Adrenal gland (tissue), 9 donors: ENCODE measurements at regions not wholly inside any gene's neighbourhood (a gene's known extent, or its start where the extent isn't known, plus 50 kb on each side); places are given as distances from the start of the nearest gene placed in this dataset.

Experiments used
- DNase-seq, 7 donors: peaks; one replicate each; pipeline ENCODE4 v3.0.0-alpha.2; 2019 to 2020
- H3K27ac ChIP-seq, 5 donors: fragments of 200-600 bp; sonication (generic) in 4 of 5; 1 replicate in 3 of 5; 2 replicates in 2 of 5; pipeline versions ENCODE4 v1.5.1 to v1.8.0; 2016 to 2020; ENCODE audit warnings: mild to moderate bottlenecking in 1 of 5
- H3K27me3 ChIP-seq: fragments of 200-600 bp; 2 replicates; pipeline ENCODE4 v1.8.0; 2021
- H3K36me3 ChIP-seq, 2 donors: fragments of 200-600 bp; replicated peaks in 1 of 2; 1 replicate in 1 of 2; 2 replicates in 1 of 2; pipeline versions ENCODE4 v1.5.1 to v1.8.0; 2018 to 2022
- H3K4me1 ChIP-seq, 2 donors: fragments of 200-600 bp; replicated peaks in 1 of 2; 1 replicate in 1 of 2; 2 replicates in 1 of 2; pipeline versions ENCODE4 v1.5.1 to v1.8.0; 2018 to 2021
- H3K4me3 ChIP-seq, 4 donors: fragments of 200-600 bp; sonication (generic) in 3 of 4; one replicate each; pipeline ENCODE4 v1.5.1; 2016 to 2018
- H3K9me3 ChIP-seq, 3 donors: fragments of 200-600 bp; sonication (generic) in 1 of 3; replicated peaks in 1 of 3; 1 replicate in 2 of 3; 2 replicates in 1 of 3; pipeline versions ENCODE4 v1.5.1 to v1.8.0; 2016 to 2021
- CTCF ChIP-seq, 6 experiments: fragments of 450-650 bp in 4 of 6; fragments of 200-600 bp in 2 of 6; sonication (generic) in 1 of 6; IDR thresholded peaks; 1 replicate in 5 of 6; 2 replicates in 1 of 6; pipeline versions ENCODE4 v1.5.1 to v1.8.0; 2016 to 2021; ENCODE audit warnings: antibody characterized with exemption in 6 of 6, mild to moderate bottlenecking in 2 of 6, moderate library complexity in 1 of 6
- POLR2A ChIP-seq, 2 donors: fragments of 450-650 bp; IDR thresholded peaks; one replicate each; pipeline ENCODE4 v1.6.1; 2017; ENCODE audit warnings: antibody characterized with exemption in 2 of 2, mild to moderate bottlenecking in 2 of 2, moderate library complexity in 1 of 2
- WGBS, 4 donors: extraction: QIAGEN DNeasy Blood & Tissue Kit in 2 of 4; methylation state at CpG; one replicate each; pipeline versions ENCODE4 v1.1.5 to v1.1.7; 2013 to 2017; 5-methylcytosine and 5-hydroxymethylcytosine counted together
- intact Hi-C, 2 donors: fragments of 100-400 bp; cut with DNase I; formaldehyde crosslinking; loops; one replicate each; pipeline versions ENCODE4 v1.14.1 to v1.15.0; 2022 to 2023
- donor health status: healthy with polysubstance abuse.
- donor health status: Bipolar disorder and iron deficiency.
- donor health status: DM: yes; HTN: yes; CAD: no.
- donor health status: DM: no; HTN: no; CAD: no.
- donor health status: DM: no; HTN: no; CAD: no.

DNA sequence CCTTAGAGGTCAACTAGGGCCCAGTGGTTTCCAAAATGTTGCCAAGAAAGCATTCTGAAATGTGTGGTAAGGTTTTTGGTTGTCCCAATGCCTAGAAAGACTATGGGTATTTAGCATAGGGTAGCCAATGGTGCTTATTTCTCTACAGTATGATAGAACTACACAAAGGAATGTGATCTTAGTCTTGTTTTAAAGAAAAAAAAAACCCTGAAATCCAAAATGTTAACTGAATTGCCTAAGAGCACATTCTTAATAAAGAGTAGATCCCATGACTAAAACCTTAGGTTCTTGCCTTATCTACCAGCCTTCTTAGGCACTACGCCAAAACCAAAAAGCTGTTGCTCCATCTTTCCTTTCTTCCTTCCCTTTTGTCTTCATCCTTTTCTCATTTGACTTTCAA is 428.2 kb downstream of the MRPL39 start:
- TF ChIP-seq CTCF (IDR thresholded peaks at IDR 0.05) = no peak
- TF ChIP-seq POLR2A (IDR thresholded peaks at IDR 0.05) = no peak
- intact Hi-C loops = no loop called here
- DNase-seq = no peak
- Histone ChIP-seq H3K27me3 (no peaks in the 10 kb centered on the region), H3K4me1 (no peaks in the 10 kb centered on the region), H3K36me3 (no peaks in the 10 kb centered on the region), H3K4me3 (no peak overlapping the region), H3K27ac (no peak overlapping the region), H3K9me3 (no peaks in the 10 kb centered on the region)
- 71 to 93% (median 84%) methylated on average over 1 of the region's 1 CpG for WGBS, 4 donors

GRCh38 chr21:25176637-25177412 is 430.5 kb downstream of the MRPL39 start:
- H3K4me3 ChIP-seq = no peak overlapping the region
- H3K27ac ChIP-seq = no peak overlapping the region
- no peaks in the 10 kb centered on the region for H3K27me3 ChIP-seq
- DNase-seq = no peak
- no peaks in the 10 kb centered on the region for H3K36me3 ChIP-seq
- intact Hi-C loops = no loop called here
- no peaks in the 10 kb centered on the region for H3K4me1 ChIP-seq
- TF ChIP-seq POLR2A (IDR thresholded peaks at IDR 0.05) (no peak), CTCF (IDR thresholded peaks at IDR 0.05) (no peak)
- no peaks in the 10 kb centered on the region for H3K9me3 ChIP-seq
- WGBS, 4 donors = 76 to 84% (median 80%) methylated on average over 5 of the region's 5 CpGs

- 75 to 87% (median 79%) methylated on average over 2 of the region's 2 CpGs for WGBS, 4 donors
- H3K27ac ChIP-seq = no peak overlapping the region
- intact Hi-C loops = no loop called here
Observed at GRCh38 chr21:25175938-25176337, 431.3 kb downstream of the MRPL39 start.

GRCh38 chr21:25171438-25171837 is 435.8 kb downstream of the MRPL39 start:
- intact Hi-C loops = no loop called here
- H3K27ac ChIP-seq = no peak overlapping the region
- no peak for DNase-seq
- H3K36me3 ChIP-seq = no peaks in the 10 kb centered on the region
- TF ChIP-seq POLR2A (IDR thresholded peaks at IDR 0.05) (no peak), CTCF (IDR thresholded peaks at IDR 0.05) (no peak)
- H3K4me3 ChIP-seq = no peak overlapping the region
- WGBS, 4 donors = 79 to 84% (median 81%) methylated on average over 6 of the region's 6 CpGs
- H3K27me3 ChIP-seq = no peaks in the 10 kb centered on the region
- H3K4me1 ChIP-seq = no peaks in the 10 kb centered on the region
- no peaks in the 10 kb centered on the region for H3K9me3 ChIP-seq

More at GRCh38 chr21:25175938-25176337, 431.3 kb downstream of the MRPL39 start:
- Histone ChIP-seq H3K9me3 (no peaks in the 10 kb centered on the region), H3K4me3 (no peak overlapping the region), H3K36me3 (no peaks in the 10 kb centered on the region), H3K27me3 (no peaks in the 10 kb centered on the region), H3K4me1 (no peaks in the 10 kb centered on the region)
- DNase-seq = no peak
- no peak for TF ChIP-seq CTCF (IDR thresholded peaks at IDR 0.05)
- TF ChIP-seq POLR2A (IDR thresholded peaks at IDR 0.05) = no peak
